ENCODE measurements at regions not wholly inside any gene's neighbourhood (a gene's known extent, or its start where the extent isn't known, plus 50 kb on each side); places are given as distances from the start of the nearest gene placed in this dataset.
A peak's percentile ranks its signal among the peaks of the same experiment; 100 is the strongest.

- Histone ChIP-seq H3K4me3 (ENCODE audit: low read depth in 1 of 2, low read length in 2 of 2) (no peak overlapping the region), H3K4me1 (ENCODE audit: insufficient read depth, low read length) (peaks cover 40% of the 10 kb centered on the region), H2AFZ (ENCODE audit: low read depth, low read length) (no peak overlapping the region), H3K9ac (ENCODE audit: low read depth, low read length) (no peak overlapping the region), H4K20me1 (ENCODE audit: insufficient read depth, low read length) (no peaks in the 10 kb centered on the region), H3K9me3 (ENCODE audit: insufficient read depth, low read length, severe bottlenecking) (no peaks in the 10 kb centered on the region), H3K36me3 (ENCODE audit: insufficient read depth, low read length) (no peaks in the 10 kb centered on the region), H3K27ac (ENCODE audit: low read length) (no peak overlapping the region), H3K27me3 (ENCODE audit: insufficient read depth, low read length, poor library complexity) (no peaks in the 10 kb centered on the region), H3K79me2 (ENCODE audit: insufficient read depth, low read length) (no peaks in the 10 kb centered on the region), H3K4me2 (ENCODE audit: insufficient read depth, low read length) (no peak overlapping the region)
- ATAC-seq (ENCODE audit: insufficient read depth, low read depth) (no peak), DNase-seq (no peak)
- no peak for TF ChIP-seq EZH2 (IDR thresholded peaks at IDR 0.05; ENCODE audit: borderline replicate concordance, low read depth, low read length, severe bottlenecking)
- TF ChIP-seq, protein P1, sequence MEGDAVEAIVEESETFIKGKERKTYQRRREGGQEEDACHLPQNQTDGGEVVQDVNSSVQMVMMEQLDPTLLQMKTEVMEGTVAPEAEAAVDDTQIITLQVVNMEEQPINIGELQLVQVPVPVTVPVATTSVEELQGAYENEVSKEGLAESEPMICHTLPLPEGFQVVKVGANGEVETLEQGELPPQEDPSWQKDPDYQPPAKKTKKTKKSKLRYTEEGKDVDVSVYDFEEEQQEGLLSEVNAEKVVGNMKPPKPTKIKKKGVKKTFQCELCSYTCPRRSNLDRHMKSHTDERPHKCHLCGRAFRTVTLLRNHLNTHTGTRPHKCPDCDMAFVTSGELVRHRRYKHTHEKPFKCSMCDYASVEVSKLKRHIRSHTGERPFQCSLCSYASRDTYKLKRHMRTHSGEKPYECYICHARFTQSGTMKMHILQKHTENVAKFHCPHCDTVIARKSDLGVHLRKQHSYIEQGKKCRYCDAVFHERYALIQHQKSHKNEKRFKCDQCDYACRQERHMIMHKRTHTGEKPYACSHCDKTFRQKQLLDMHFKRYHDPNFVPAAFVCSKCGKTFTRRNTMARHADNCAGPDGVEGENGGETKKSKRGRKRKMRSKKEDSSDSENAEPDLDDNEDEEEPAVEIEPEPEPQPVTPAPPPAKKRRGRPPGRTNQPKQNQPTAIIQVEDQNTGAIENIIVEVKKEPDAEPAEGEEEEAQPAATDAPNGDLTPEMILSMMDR (IDR thresholded peaks at IDR 0.05; ENCODE audit: borderline replicate concordance, extremely low read depth, low read length, poor library complexity, severe bottlenecking), result no peak
Measured at GRCh38 chr9:90974016-90974415, 172.4 kb downstream of the SYK start.

- TF ChIP-seq, protein P1 (IDR thresholded peaks at IDR 0.05; ENCODE audit: borderline replicate concordance, extremely low read depth, low read length, poor library complexity, severe bottlenecking), result no peak
- TF ChIP-seq EZH2 (IDR thresholded peaks at IDR 0.05; ENCODE audit: borderline replicate concordance, low read depth, low read length, severe bottlenecking), result no peak
- ATAC-seq (ENCODE audit: insufficient read depth, low read depth) (no peak), DNase-seq (peak; percentile 11)
- Histone ChIP-seq H3K4me2 (ENCODE audit: insufficient read depth, low read length) (no peak overlapping the region), H3K9ac (ENCODE audit: low read depth, low read length) (no peak overlapping the region), H3K4me1 (ENCODE audit: insufficient read depth, low read length) (peaks cover 40% of the 10 kb centered on the region), H3K79me2 (ENCODE audit: insufficient read depth, low read length) (no peaks in the 10 kb centered on the region), H3K9me3 (ENCODE audit: insufficient read depth, low read length, severe bottlenecking) (no peaks in the 10 kb centered on the region), H3K4me3 (ENCODE audit: low read depth in 1 of 2, low read length in 2 of 2) (no peak overlapping the region), H3K27me3 (ENCODE audit: insufficient read depth, low read length, poor library complexity) (no peaks in the 10 kb centered on the region), H4K20me1 (ENCODE audit: insufficient read depth, low read length) (no peaks in the 10 kb centered on the region), H3K27ac (ENCODE audit: low read length) (peak overlapping the region; percentile 59), H2AFZ (ENCODE audit: low read depth, low read length) (no peak overlapping the region), H3K36me3 (ENCODE audit: insufficient read depth, low read length) (no peaks in the 10 kb centered on the region)
Measured at GRCh38 chr9:90974643-90975245, 173.1 kb downstream of the SYK start.

DNA sequence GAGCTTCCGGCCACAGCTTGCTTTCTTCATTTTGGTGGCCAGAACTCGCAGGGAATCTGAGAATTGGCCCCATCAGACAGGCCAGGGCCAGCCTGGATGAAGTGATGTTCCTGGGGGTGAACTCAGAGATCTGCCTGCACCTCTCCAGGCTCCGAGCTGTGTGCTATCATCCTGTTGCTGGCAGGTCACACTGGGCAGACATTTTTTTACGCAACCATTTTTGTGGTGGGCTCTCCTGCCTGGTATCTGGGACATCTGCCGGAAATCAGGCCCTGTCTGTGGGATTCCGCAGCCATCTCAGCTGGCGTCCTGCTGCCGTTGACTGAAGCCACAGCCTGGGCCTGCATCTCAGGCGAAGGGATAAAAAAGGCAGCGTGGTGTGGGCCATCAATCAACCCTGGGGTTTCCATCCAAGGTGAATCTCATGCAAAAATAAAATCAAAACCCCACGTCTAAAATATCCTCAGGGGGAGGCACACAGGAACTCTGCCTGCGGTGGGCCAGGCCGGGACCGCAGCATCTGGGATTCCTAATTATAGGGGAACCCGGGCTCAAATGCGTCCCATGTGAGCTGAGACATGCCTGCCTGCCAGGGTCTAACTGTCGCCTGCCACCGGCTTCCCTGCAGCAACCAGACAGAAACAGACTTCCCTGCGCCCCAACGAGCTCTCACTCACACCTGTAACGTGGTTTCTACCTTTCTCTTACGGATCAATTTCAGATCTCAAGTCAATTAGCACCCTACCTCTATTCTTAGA is 174.3 kb downstream of the SYK start:
- peak; percentile 84 for ATAC-seq (ENCODE audit: insufficient read depth, low read depth)
- no peak overlapping the region for H2AFZ ChIP-seq (ENCODE audit: low read depth, low read length)
- peak overlapping the region; percentile 42 for H3K4me2 ChIP-seq (ENCODE audit: insufficient read depth, low read length)
- H3K36me3 ChIP-seq (ENCODE audit: insufficient read depth, low read length), result no peaks in the 10 kb centered on the region
- H3K4me1 ChIP-seq (ENCODE audit: insufficient read depth, low read length), result peaks cover 40% of the 10 kb centered on the region
- H3K4me3 ChIP-seq (ENCODE audit: low read depth in 1 of 2, low read length in 2 of 2), result no peak overlapping the region; a peak in 1 of 4 replicates
- peak; percentile 80 for DNase-seq
- no peaks in the 10 kb centered on the region for H3K9me3 ChIP-seq (ENCODE audit: insufficient read depth, low read length, severe bottlenecking)
- H3K9ac ChIP-seq (ENCODE audit: low read depth, low read length), result peak overlapping the region; percentile 44
- H3K27me3 ChIP-seq (ENCODE audit: insufficient read depth, low read length, poor library complexity), result no peaks in the 10 kb centered on the region
- no peaks in the 10 kb centered on the region for H4K20me1 ChIP-seq (ENCODE audit: insufficient read depth, low read length)
- peak overlapping the region; percentile 72 for H3K27ac ChIP-seq (ENCODE audit: low read length)
- no peaks in the 10 kb centered on the region for H3K79me2 ChIP-seq (ENCODE audit: insufficient read depth, low read length)
- TF ChIP-seq, protein P1 (IDR thresholded peaks at IDR 0.05; ENCODE audit: borderline replicate concordance, extremely low read depth, low read length, poor library complexity, severe bottlenecking), result no peak
- TF ChIP-seq EZH2 (IDR thresholded peaks at IDR 0.05; ENCODE audit: borderline replicate concordance, low read depth, low read length, severe bottlenecking), result no peak

Measured in DND-41 (cell line).